Ovary (tissue), 7 donors: ENCODE measurements at regions not wholly inside any gene's neighbourhood (a gene's known extent, or its start where the extent isn't known, plus 50 kb on each side); places are given as distances from the start of the nearest gene placed in this dataset.

Source experiments
- DNase-seq, 5 donors: peaks; one replicate each; pipeline ENCODE4 v3.0.0-alpha.2; 2019 to 2020
- H3K27ac ChIP-seq, 2 donors: fragments of 200-600 bp; one replicate each; pipeline versions ENCODE4 v1.5.1 to v1.8.0; 2019 to 2022
- H3K27me3 ChIP-seq: fragments of 200-600 bp; one replicate; pipeline ENCODE4 v1.8.0; 2022
- H3K36me3 ChIP-seq: fragments of 200-600 bp; sonication (generic); one replicate; pipeline ENCODE4 v1.5.1; 2019
- H3K4me1 ChIP-seq: one replicate; pipeline ENCODE4 v1.8.1; 2013; ENCODE audit warnings: mild to moderate bottlenecking, moderate library complexity; ENCODE audit not compliant: insufficient read depth
- H3K4me3 ChIP-seq: fragments of 200-600 bp; sonication (generic); one replicate; pipeline ENCODE4 v1.5.1; 2017
- H3K9me3 ChIP-seq, 2 donors: fragments of 200-600 bp in 1 of 2; sonication (generic) in 1 of 2; one replicate each; pipeline versions ENCODE4 v1.5.1 to v1.8.1; 2013 to 2019; ENCODE audit warnings: mild to moderate bottlenecking in 1 of 2, moderate library complexity in 1 of 2
- EP300 ChIP-seq: sonication (generic); formaldehyde crosslinking; IDR thresholded peaks from one replicate; pipeline ENCODE4 v1.6.1; 2017; ENCODE audit warnings: antibody characterized with exemption
- POLR2A ChIP-seq: fragments of 450-650 bp; IDR thresholded peaks from one replicate; pipeline ENCODE4 v1.6.1; 2017; ENCODE audit warnings: antibody characterized with exemption, mild to moderate bottlenecking, moderate library complexity
- WGBS, 3 donors: extraction: QIAGEN DNeasy Blood & Tissue Kit in 1 of 3; methylation state at CpG; one replicate each; pipeline versions ENCODE4 v1.1.5 to v1.1.7; 2013 to 2017; 5-methylcytosine and 5-hydroxymethylcytosine counted together
- intact Hi-C, 4 donors: fragments of 100-400 bp; cut with DNase I; formaldehyde crosslinking; loops; one replicate each; pipeline versions ENCODE4 v1.11.0 to v1.15.1; 2022 to 2023
- TF ChIP-seq, protein P1 (sequence below), 3 donors: fragments of 450-650 bp in 2 of 3; fragments of 200-600 bp in 1 of 3; IDR thresholded peaks; one replicate each; pipeline versions ENCODE4 v1.5.1 to v1.8.0; 2016 to 2022; ENCODE audit warnings: antibody characterized with exemption in 3 of 3, mild to moderate bottlenecking in 1 of 3
- donor health status: DM: no; HTN: no; CAD: no; lungs with moderate emphysema.
- donor health status: DM: no; HTN: no; CAD: no.
- donor health status: Bipolar disorder and iron deficiency.
- donor health status: DM: no; HTN: no; CAD: no.
- donor health status: DM: yes; HTN: yes; CAD: no.

DNA sequence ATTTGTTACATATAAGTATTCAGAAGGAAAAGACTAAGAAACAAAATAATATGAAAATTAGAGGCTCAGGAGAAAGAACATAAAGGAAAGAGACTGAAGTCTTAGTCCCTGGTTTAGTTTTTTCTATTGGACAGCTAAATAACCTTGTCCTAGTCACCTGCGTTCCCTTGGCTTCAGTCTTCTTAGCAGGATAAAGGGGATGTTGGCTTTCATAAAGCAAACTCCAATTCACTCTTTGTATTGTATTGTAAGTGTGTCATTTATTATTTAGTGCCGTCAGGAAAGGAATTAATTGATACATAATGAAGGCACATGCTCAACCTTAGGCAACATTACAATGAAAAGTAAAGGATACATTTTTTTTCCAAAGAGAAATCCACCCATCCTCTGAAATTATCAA, 190.3 kb upstream of the PPFIA2 start:
- no peak for DNase-seq
- Histone ChIP-seq H3K4me3 (no peak overlapping the region), H3K9me3 (no peaks in the 10 kb centered on the region), H3K27me3 (no peaks in the 10 kb centered on the region), H3K4me1 (no peaks in the 10 kb centered on the region), H3K36me3 (no peaks in the 10 kb centered on the region), H3K27ac (no peak overlapping the region)
- intact Hi-C loops = no loop called here
- TF ChIP-seq POLR2A (no peak), EP300 (no peak)
- TF ChIP-seq, protein P1, sequence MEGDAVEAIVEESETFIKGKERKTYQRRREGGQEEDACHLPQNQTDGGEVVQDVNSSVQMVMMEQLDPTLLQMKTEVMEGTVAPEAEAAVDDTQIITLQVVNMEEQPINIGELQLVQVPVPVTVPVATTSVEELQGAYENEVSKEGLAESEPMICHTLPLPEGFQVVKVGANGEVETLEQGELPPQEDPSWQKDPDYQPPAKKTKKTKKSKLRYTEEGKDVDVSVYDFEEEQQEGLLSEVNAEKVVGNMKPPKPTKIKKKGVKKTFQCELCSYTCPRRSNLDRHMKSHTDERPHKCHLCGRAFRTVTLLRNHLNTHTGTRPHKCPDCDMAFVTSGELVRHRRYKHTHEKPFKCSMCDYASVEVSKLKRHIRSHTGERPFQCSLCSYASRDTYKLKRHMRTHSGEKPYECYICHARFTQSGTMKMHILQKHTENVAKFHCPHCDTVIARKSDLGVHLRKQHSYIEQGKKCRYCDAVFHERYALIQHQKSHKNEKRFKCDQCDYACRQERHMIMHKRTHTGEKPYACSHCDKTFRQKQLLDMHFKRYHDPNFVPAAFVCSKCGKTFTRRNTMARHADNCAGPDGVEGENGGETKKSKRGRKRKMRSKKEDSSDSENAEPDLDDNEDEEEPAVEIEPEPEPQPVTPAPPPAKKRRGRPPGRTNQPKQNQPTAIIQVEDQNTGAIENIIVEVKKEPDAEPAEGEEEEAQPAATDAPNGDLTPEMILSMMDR (IDR thresholded peaks at IDR 0.05) = no peak
- WGBS, 3 donors = 79 to 84% (median 81%) methylated on average over 2 of the region's 2 CpGs

- Histone ChIP-seq H3K4me3 (no peak overlapping the region), H3K36me3 (no peaks in the 10 kb centered on the region), H3K9me3 (no peaks in the 10 kb centered on the region), H3K27me3 (no peaks in the 10 kb centered on the region), H3K27ac (no peak overlapping the region), H3K4me1 (no peaks in the 10 kb centered on the region)
- TF ChIP-seq, protein P1 (IDR thresholded peaks at IDR 0.05) = no peak
- TF ChIP-seq EP300 = no peak
- no peak for TF ChIP-seq POLR2A
- intact Hi-C loops = no loop called here
- no peak for DNase-seq
- 74 to 86% (median 79%) methylated on average over 2 of the region's 2 CpGs for WGBS, 3 donors
Measured at GRCh38 chr12:81944886-81945285, 185.7 kb upstream of the PPFIA2 start.

- TF ChIP-seq POLR2A (no peak), EP300 (no peak)
- TF ChIP-seq, protein P1 (IDR thresholded peaks at IDR 0.05) = no peak
- Histone ChIP-seq H3K9me3 (no peaks in the 10 kb centered on the region), H3K27ac (no peak overlapping the region), H3K4me3 (no peak overlapping the region), H3K4me1 (no peaks in the 10 kb centered on the region), H3K27me3 (no peaks in the 10 kb centered on the region), H3K36me3 (no peaks in the 10 kb centered on the region)
- intact Hi-C loops = no loop called here
- WGBS, 3 donors = 51 to 61% (median 56%) methylated on average over 4 of the region's 4 CpGs
- no peak for DNase-seq
Measured at GRCh38 chr12:81942594-81942993, 183.4 kb upstream of the PPFIA2 start.

DNA sequence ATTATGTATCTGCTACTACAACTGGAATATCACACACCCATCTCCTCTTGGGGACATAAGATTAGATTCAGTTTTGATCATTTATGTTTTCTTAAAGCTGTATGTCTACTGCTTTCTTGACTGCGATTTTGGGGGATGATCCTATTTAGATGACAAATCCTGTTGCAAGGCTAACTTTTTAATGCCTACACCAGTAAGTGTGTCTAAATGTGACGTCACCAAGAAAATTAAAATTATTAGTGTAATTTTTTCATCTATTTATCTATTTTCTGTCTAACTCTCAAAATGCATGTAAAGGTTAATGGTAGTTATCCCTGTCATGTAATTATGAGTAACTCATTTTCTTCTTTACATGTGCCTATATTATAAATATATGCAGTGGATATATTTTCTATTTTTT, 170.9 kb upstream of the PPFIA2 start:
- 86 to 88% (median 87%) methylated on average over 2 of the region's 2 CpGs for WGBS, 3 donors
- no peaks in the 10 kb centered on the region for H3K36me3 ChIP-seq
- no peaks in the 10 kb centered on the region for H3K27me3 ChIP-seq
- intact Hi-C loops = no loop called here
- no peak for TF ChIP-seq POLR2A
- TF ChIP-seq, protein P1 (IDR thresholded peaks at IDR 0.05) = no peak
- no peak for TF ChIP-seq EP300
- DNase-seq = no peak
- H3K4me1 ChIP-seq = no peaks in the 10 kb centered on the region
- H3K27ac ChIP-seq = no peak overlapping the region
- no peak overlapping the region for H3K4me3 ChIP-seq
- no peaks in the 10 kb centered on the region for H3K9me3 ChIP-seq

- H3K9me3 ChIP-seq = no peaks in the 10 kb centered on the region
- H3K4me1 ChIP-seq = no peaks in the 10 kb centered on the region
- no peak overlapping the region for H3K27ac ChIP-seq
- TF ChIP-seq POLR2A (no peak), EP300 (no peak)
- TF ChIP-seq, protein P1 (IDR thresholded peaks at IDR 0.05) = no peak
- H3K27me3 ChIP-seq = no peaks in the 10 kb centered on the region
- no peaks in the 10 kb centered on the region for H3K36me3 ChIP-seq
- no peak for DNase-seq
- H3K4me3 ChIP-seq = no peak overlapping the region
- 92 to 97% (median 93%) methylated on average over 9 of the region's 9 CpGs for WGBS, 3 donors
- intact Hi-C loops = no loop called here
Measured at GRCh38 chr12:81896771-81897170, 137.6 kb upstream of the PPFIA2 start.
